GM18870 (cell line): ENCODE measurements at regions not wholly inside any gene's neighbourhood (a gene's known extent, or its start where the extent isn't known, plus 50 kb on each side); places are given as distances from the start of the nearest gene placed in this dataset.

Experiments
- ATAC-seq: cut with Tn5 transposase; IDR thresholded peaks from one replicate; pipeline ENCODE4 v1.9.1; 2021; ENCODE audit warnings: moderate library complexity; ENCODE audit not compliant: unreplicated experiment

DNA sequence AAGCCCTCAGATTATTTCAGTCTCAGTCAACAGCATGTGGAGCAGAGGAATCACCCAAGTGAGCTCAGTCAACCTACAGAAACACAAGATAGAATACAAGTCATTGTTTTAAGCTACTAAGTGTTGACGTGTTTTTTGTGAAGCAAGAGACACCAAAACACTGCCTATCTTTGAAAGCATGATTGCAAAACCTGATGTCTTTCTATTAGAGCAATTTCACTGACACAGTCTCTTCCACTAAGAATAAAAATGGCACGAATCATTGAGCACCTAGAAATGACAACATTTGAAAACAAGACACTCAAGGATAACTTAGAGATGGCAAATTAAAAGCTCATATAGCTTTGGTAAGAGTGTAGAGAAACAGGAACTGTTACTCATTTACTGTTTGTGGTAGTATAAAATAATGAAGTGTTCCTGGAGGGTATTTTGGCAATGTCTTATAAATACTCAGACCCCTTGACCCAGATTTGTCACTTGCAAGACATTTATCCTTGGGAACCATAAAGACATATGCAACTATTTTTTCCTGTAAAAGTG lies 407.1 kb upstream of the XYLT1 start:
- no peak for ATAC-seq

DNA sequence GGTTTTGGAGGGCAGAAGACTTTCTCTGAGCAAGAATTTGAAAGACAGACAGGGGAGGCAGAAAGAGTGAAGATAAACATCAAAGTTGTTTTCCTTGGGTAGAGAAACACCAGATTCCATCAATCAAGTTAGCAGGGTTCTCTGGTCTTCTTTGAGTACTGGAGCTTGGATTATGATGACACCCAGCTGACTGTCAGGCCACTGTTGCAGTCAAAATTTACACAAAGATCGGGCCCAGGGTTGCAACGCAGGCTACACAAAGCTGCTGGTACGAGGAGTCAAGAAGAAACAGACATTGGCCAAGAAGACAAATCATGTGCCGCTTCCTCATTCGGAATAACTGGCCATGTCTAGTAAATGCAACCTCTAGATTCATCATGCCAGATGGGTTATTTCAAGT lies 396.2 kb upstream of the XYLT1 start:
- no peak for ATAC-seq

DNA sequence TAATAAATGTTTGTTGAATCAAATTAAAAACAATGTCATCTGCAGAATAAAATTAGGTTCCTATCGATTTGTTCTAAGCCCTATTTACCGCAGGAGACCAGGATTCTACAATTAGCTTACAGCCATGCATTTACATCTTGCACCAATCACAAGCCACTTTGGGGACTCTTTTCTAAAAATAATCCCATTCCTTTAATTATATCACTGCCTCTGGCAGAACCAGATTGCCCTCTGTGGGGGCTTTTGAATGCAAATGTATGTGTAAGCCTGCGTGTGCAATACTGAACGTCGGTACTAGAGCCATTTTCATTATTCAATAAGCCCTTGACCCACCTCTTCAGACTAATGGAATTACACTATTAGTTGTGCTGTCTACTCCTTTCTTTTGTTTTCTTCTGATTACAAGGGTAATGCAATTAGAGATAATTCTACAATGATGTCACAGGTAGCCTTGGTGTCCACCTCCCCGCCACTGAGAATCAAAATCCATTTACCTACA lies 391.3 kb upstream of the XYLT1 start:
- ATAC-seq, result no peak

DNA sequence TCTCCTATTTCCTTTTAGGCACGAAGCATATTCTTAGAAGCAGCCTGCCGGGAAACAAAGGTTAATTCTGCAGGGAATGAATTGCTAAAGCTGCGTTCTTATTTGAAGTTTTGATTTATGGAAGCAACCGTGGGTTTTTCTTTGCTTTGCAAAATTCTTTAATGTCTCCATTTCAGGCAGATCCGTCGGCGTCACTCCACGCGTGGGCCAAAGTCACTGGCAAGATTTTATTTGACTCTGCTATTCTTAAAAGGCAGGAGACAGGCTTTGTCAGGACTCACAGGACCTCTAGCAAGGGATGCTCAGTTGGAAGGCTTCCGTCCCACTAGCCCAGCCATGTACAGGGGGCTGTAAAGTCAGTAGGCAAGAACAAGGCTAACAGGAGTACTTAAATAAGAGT lies 387.3 kb upstream of the XYLT1 start:
- ATAC-seq, result no peak

DNA sequence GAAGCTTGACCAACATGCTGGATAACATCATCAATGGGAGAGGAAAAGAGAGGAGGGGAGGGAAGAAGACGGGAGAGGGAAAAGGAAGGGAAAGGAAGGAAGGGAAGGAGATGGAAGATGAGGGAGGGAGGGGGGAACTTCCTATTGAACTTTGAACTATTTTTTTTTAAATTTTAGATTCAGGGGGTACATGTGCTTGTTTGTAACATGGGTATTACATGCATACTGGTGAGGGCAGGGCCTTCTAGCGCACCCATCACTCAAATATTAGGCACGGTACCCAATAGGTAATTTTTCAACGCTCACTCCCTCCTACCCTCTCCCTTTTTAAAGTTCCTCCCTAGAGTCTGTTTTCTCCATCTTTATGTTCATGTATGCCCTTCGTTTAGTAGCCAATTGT lies 383.2 kb upstream of the XYLT1 start:
- no peak for ATAC-seq

DNA sequence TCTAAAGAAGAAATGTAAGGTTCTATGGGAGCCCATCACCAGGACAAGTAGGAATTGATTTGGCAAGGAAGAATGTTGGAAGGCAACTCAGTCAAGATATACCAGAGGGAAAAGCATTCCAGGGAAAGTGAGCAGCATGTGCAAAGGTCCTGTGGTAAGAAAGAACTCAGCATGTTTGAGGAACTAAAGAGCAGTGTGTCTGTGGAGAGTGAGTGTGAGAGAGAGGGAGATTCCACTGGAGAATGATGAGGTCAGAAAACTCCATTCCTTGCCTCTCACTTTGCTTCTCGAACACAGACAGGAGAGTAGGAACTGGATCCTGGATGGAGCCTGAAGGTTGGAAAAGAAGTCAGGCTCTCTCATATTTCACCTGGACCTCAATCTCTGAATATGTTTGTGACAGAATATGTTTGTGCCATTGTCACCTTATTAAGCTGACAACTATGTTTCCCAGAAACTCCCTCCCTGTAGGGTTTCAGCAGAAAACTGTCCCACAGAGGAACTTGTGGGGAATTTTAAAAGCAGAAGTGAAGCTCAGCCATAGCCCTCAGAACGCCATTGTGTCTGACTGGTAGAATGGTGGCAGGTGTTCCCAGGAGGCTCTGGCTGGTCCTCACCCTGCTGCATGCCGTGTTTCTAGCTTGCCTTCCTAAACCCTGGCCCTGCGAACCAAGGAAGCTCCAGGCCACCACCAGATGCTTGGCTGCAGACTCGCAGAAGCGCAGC lies 382.4 kb upstream of the XYLT1 start:
- no peak for ATAC-seq

DNA sequence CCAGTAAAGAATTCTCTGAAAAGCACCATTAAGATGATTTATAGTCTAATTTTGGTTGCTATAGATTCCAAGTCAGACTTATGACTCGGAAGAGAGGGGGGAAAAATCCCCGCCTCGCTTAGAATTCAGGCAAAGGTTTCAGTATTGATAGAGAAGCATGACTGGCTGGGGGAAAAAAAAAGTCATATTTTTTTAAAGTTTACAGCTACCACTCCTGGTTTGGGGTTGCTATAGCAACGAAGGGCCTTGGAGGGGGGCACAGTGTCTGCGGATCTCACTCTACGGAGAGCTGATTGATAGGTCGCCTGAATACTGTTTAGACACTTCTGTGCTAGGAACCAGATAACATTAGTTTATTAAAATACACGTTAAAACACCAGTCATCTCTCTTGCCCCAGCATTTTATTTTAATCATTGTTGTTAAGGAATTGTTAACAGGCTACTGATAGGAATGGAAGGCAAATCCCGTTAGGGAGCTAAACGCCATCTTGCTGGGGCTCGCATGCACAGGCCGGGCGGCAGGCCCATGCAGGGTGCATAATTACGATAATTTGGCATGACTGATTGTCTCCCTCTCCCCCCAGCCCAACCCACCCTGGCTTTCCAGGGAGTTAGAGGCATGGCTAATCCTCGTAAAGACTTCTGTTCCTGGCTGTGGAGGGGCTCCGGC lies 380.0 kb upstream of the XYLT1 start:
- ATAC-seq, result no peak

DNA sequence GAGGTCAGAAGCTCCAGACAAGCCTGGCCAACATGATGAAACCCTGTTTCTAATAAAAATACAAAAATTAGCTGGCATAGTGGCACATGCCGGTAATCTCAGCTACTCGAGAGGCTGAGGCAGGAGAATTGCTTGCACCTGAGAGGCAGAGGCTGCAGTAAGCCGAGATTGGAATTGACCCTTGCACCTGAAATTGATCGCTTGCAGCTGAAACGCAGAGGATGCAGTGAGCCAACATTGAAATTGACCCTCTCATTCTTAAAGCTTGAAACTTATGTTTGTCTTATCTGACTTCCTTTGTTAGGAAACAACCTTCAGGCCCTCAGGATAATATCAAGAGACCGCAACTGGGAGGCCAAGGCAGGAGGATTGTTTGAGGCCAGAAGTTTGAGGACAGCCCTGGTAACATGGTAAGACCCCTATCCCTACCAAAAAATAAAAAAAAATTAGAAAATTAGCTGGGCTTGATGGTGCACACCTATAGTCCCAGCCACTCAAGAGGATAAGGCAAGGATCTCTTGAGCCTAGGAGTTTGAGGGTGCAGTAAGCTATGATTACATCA lies 376.6 kb upstream of the XYLT1 start:
- ATAC-seq, result no peak

DNA sequence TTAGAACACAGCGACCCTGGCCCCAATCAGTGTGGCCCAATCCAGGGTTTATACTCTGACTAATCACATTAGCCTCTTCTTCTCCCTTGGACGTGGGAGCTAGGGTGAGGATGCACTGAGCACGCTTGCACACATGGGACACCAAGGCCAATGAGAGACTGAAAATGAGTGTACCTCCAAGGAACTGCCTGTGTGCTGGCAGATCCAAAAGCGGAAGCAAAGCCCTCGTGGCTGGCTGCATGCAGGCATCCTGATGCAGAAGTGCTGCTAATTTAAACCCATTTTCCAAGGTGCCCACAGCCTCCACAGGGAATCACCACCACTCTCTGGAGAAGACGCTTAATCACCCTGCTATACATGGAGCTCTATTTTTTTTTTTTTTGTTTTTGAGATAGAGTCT lies 375.3 kb upstream of the XYLT1 start:
- ATAC-seq, result no peak

DNA sequence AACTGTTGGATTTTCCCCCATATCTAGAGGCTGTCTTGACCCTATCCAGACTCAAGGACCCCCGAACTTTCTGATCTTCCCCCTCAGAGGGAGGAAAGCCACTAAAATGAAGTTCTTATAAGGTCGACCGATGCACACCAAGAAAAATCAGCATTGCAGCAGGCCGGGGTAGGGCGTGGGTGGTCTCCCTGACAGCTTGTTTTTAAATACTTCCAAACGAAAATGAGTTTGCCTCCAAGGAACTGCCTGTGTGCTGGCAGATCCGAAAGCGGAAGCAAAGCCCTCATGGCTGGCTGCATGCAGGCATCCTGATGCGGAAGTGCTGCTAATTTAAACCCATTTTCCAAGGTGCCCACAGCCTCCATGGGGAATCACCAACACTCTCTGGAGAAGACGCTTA lies 374.3 kb upstream of the XYLT1 start:
- ATAC-seq, result no peak

DNA sequence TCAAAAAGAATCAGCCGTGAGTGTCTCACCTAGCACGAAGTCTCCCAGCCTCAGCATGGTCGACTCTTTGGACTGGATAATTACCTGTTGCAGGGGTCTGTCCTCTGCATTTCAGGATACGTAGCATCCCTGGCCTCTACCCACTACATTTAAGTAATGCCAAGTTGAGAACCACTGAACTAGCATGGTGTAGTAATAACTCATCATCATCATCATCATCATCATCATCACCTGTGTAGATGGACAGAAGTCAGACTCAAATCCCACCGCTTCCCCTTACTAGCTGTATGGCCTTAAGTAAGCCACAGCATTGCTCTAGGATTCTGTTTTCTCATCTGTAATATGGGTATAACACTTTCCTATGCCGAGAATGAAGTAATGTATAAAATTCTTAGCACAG lies 373.1 kb upstream of the XYLT1 start:
- ATAC-seq, result no peak

DNA sequence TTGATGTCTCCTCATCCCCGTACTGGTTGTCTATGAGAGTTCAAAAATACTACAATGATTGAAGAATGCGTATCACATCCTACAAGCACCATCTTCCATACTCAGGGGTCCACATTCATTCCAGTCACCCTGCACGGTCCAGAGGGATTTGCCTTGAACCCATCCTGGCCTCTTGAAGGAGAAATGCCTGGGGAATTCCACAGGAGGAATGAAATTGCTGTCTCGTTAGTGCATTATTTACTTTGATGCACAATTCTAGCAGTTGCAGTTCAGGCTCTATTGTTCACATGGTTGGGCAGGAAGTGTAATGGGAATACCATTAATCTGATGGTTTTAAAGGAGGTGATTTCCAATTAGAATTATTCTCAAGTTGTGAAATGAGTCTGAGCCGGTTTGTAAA lies 369.1 kb upstream of the XYLT1 start:
- no peak for ATAC-seq

DNA sequence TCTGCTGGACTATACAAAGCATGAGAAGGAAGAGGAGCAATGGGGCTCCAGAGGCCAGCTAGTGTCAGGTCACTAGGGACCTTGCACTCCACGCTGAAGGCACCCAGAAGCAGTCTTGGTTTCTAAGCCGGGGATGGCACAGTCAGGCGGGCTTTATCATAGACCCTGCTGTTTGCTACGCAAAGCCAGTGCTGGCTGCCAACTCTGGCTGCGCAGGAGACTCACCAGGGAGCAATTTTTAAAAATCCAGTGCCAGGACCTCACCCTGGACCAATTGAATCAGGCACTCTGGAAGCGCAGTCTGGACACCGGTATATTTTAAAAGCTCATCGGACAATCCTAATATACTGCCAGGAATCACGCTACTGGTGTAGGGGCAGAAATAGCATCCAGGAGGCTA lies 368.5 kb upstream of the XYLT1 start:
- no peak for ATAC-seq

DNA sequence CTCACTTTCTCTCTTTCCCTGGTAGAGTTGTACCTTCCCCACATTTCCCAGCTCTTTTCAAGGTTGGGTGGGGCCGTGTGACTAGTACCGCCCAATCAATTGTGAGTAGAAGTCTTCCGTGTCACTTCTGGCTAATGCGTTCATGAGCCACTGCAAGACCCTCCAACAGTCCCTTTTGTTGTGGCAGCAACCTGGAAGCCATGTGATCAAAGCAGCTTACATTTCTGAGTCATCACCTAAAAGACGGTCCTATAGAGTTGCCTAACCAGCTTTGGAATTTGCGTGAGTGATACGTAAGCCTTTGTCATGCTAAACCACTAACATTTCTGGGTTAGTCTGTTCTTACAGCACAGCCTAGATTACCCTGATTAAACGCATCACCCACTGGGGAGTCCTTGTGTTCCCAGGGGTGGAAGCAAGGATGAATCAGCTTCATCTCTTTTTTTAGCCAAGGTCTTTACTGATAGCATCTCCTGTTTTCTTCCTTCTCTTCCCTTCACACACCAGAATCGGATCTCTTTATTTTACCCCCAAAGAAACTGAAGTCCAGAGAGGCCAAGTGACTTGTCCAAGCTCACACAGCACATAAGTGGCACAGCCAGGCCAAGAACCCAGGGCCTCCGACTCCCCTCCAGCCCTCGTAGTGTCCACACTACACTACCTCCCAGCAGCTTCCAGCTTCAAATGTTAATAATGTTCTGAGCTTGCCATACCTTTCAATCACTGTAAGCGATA lies 366.3 kb upstream of the XYLT1 start:
- no peak for ATAC-seq

DNA sequence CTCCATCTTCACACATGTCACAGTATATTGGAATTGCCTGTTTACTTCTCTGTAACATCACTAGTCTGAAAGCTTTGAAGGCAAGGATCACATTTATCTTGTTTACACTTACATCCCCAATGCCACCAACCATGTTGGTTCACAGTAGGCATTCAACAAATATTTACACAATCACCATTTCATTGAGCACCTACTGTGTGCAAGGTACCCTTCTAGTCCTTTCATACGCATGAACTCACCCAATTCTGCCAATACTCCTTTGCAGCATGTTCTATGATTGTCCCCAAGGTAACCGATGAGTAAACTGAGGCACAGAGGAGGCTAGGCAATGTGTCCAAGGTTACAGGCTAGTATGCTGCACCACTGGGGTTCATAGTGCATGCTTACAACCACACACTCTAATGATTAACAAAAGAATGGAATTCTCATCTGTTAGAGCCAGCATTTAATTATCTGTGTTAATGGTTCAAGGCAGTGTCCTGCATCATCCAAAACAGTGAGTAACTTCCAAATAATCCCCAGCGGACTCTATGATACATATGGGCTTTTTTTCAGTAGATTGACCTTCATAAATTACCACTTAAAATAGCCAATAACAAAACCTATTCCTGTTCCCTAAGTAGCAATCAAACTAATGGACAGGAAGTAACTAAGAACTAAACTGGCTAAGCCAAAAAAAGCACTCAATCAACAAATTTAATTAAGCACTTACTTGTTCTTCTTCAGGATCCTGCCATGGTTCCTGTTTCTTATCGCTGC lies 364.5 kb upstream of the XYLT1 start:
- no peak for ATAC-seq

DNA sequence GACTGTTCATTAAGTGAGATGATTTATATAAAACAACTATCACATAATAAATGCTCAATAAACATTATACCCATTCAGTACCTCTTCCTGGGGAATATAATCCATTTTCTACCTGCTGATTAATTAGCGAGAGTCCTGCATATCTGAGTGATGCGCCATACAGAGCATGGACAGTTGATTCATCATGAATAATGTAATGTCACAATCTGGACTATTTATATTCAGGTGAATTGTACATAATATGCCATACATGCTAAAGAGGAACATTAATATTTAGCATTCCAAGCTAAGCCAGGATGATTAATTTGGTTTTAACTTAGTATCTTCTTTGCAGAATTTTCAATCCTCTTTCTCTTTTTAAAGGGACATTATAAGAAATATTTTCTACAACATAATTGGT lies 362.0 kb upstream of the XYLT1 start:
- ATAC-seq, result no peak

DNA sequence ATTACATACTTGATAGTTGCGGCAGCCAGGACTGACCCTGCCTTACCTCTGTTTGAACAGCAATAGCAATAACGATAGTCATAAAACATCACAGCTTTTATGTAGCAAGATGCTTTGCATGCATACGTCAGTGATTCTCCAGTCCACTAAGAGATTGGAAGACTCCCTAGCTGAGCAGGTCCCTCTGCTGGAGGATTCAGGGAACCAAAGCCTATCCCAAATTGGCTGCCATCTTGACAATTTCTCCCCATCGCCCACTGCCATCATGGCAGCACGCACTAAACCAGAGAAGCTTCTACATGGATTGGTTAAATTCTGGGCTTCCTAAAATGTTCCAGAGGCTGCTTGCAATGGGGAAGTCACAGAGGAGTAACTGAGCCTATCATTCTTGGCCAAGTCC lies 360.6 kb upstream of the XYLT1 start:
- no peak for ATAC-seq

DNA sequence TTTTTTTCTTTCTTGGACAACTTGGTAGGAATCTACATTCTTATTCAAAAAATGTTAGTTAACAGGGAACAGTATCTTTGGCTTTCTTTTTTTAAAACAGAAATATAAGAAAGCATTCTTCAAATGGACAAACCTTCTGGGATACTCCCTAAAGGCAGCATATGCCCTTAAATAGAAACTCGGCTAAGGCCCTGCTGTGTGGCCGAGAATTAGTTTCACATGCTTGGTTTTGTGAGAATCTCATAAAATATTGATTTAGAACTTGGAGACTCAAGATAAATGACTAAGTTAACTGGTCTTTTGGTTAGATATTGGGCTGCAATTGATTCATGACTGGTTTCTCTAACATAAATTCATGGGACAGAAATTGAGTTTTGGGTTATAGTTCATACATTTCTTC lies 359.9 kb upstream of the XYLT1 start:
- no peak for ATAC-seq

DNA sequence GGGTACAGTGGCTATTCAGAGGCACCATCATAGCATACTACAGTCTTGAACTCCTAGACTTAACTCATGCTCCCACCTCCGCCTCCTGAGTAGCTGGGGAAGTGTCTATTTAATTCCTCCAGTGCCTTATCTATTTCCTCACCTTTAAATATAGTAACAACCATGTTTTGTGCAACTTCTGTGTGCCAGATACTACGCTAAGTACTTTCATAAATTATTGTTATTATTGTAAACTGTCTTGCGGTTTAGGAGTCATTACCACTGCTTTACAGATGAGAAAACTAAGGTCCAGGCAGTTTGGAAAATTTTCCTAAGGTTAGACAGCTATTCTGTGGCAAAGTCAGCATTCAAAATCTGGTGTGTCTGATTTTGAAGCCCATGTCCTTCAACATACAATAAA lies 359.1 kb upstream of the XYLT1 start:
- no peak for ATAC-seq

DNA sequence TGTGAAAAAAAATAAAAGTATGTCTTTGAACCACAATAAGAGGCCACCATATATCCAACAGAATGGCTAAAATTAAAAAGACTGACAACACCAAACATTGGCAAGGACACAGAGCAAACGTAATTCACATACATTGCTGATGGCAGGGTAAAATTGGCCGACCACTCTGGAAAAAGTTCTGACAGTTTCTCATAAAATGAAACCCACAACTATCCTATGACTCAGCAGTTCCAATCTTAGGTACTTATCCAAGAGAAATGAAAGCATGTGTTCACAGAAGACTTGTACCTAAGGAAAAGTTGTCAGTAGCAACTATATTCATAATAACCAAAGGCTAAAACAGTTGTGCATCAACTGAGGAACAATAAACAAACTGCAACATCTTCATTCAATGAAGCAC lies 357.3 kb upstream of the XYLT1 start:
- no peak for ATAC-seq

DNA sequence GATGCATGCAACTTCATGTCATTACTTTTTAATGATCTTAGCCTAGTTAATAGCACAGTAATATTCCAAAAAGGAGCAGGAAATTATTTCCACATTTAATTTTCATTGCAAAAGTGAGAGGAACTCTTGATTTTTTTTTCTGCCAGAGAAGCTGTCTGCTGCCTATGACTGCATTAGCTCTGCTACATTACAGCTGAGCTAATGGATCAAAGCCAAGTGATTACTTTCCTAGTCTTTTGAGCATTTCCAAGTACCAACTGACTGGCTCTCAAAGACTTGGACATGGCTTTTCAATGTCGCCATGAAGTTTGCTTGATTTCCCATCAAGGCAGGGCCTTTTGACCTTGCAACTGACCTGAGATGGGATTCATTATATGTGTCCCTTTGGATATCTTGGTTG lies 356.6 kb upstream of the XYLT1 start:
- no peak for ATAC-seq
